LNCAP (cell line): ENCODE measurements at regions not wholly inside any gene's neighbourhood (a gene's known extent, or its start where the extent isn't known, plus 50 kb on each side); places are given as distances from the start of the nearest gene placed in this dataset.

Experiments
- CTCF ChIP-seq: fragments of 450-650 bp; IDR thresholded peaks from 2 replicates; pipeline ENCODE4 v1.5.1; 2017; ENCODE audit warnings: mild to moderate bottlenecking

- no peak for TF ChIP-seq CTCF
Observed at GRCh38 chr2:59806486-59806885, 747.0 kb downstream of the BCL11A start.

- no peak for TF ChIP-seq CTCF
Observed at GRCh38 chr2:59804732-59805131, 748.7 kb downstream of the BCL11A start.

GRCh38 chr2:59803586-59803985, 749.9 kb downstream of the BCL11A start:
- no peak for TF ChIP-seq CTCF

GRCh38 chr2:59798687-59799232, 754.7 kb downstream of the BCL11A start:
- no peak for TF ChIP-seq CTCF

GRCh38 chr2:59791004-59791618, 762.3 kb downstream of the BCL11A start:
- no peak for TF ChIP-seq CTCF

- TF ChIP-seq CTCF: no peak
Observed at GRCh38 chr2:59790186-59791003, 763.1 kb downstream of the BCL11A start.

- no peak for TF ChIP-seq CTCF
Observed at GRCh38 chr2:59789523-59789922, 763.9 kb downstream of the BCL11A start.
